ENCODE measurements at regions not wholly inside any gene's neighbourhood (a gene's known extent, or its start where the extent isn't known, plus 50 kb on each side); places are given as distances from the start of the nearest gene placed in this dataset.

DNA sequence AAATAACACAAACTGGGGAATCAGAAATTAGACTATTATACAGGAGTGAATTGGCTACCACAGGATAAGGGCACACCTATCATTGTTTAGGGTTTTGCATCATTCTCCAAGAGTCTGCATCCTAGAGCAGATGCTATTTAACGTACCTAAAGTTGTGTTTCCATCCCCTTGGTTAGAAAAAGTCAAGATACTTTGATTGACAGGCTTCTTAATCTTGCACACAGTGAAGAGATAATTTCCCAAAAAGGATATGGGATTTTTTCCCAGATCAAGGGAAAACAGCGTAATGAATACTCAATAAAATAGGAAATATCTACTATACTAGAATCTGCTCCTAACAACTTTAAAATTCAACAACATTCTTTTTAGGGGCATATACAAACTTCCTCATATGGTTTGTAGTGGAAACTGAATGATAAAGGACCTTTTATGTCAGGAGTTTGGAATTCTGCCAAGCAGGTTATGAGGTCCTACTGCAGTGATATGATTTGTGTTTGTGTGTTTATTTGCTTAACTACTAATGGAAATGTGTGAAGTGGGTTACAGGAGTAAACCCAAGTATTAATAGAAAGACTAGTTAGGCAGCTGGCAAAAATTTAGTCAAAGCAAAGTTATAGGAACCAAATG, 124.1 kb upstream of the MME start:
- intact Hi-C loops (cut with DNase I) = no loop called here
- Histone ChIP-seq H3K4me3 (no peak overlapping the region), H3K36me3 (no peaks in the 10 kb centered on the region), H3K9me3 (no peaks in the 10 kb centered on the region), H3K27ac (no peak overlapping the region), H3K4me1 (ENCODE audit: insufficient read depth) (no peaks in the 10 kb centered on the region), H3K27me3 (no peaks in the 10 kb centered on the region)
- 88 to 93% (median 90%) methylated on average over 2 of the region's 2 CpGs for WGBS, 3 donors
- DNase-seq = no peak
- TF ChIP-seq POLR2A (IDR thresholded peaks at IDR 0.05) (no peak), EP300 (IDR thresholded peaks at IDR 0.05) (no peak)
- TF ChIP-seq, protein P1, sequence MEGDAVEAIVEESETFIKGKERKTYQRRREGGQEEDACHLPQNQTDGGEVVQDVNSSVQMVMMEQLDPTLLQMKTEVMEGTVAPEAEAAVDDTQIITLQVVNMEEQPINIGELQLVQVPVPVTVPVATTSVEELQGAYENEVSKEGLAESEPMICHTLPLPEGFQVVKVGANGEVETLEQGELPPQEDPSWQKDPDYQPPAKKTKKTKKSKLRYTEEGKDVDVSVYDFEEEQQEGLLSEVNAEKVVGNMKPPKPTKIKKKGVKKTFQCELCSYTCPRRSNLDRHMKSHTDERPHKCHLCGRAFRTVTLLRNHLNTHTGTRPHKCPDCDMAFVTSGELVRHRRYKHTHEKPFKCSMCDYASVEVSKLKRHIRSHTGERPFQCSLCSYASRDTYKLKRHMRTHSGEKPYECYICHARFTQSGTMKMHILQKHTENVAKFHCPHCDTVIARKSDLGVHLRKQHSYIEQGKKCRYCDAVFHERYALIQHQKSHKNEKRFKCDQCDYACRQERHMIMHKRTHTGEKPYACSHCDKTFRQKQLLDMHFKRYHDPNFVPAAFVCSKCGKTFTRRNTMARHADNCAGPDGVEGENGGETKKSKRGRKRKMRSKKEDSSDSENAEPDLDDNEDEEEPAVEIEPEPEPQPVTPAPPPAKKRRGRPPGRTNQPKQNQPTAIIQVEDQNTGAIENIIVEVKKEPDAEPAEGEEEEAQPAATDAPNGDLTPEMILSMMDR (IDR thresholded peaks at IDR 0.05) = no peak

DNA sequence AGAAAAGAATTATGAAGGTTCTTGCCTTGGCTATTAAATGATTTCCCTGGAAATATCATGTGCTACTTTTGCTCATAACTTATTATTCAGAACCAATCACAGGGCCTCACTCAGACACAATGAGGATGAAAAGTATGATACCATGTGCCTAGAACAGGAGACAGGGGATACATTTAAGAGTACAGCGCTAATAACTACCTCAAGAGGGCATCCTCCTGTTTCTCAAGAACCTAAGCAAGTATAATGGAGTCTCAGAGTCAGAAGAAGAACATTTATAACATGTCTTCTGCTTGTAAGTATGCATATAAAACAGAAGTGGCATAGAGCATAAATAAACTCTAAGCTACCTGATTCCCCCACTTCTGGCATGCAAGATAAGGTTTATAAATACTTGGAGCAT, 125.4 kb upstream of the MME start:
- H3K4me1 ChIP-seq (ENCODE audit: insufficient read depth) = no peaks in the 10 kb centered on the region
- DNase-seq = no peak
- 27 to 45% (median 37%) methylated on average over 1 of the region's 1 CpG for WGBS, 3 donors
- intact Hi-C loops (cut with DNase I) = no loop called here
- no peaks in the 10 kb centered on the region for H3K9me3 ChIP-seq
- H3K27ac ChIP-seq = no peak overlapping the region
- TF ChIP-seq POLR2A (IDR thresholded peaks at IDR 0.05) = no peak
- TF ChIP-seq EP300 (IDR thresholded peaks at IDR 0.05) = no peak
- TF ChIP-seq, protein P1 (IDR thresholded peaks at IDR 0.05) = no peak
- no peaks in the 10 kb centered on the region for H3K27me3 ChIP-seq
- no peak overlapping the region for H3K4me3 ChIP-seq
- no peaks in the 10 kb centered on the region for H3K36me3 ChIP-seq

DNA sequence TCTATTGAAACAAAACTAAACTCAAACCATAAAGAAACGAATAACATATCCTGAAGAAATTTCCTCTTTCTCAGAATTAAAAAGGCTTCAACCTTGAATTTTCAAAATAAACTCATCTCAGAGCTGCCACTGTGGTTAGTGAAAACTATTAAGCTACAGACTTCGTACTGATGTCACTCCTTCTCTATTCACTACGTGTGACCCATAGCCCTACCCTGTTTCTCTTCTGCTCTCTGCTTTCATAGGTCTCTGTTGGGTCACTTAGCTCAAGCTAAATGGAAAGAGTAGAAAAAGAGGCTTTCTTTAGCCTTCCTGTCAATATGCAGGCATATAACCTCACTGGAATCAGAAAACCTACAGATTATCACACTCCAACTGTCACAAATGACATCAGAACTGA, 126.6 kb upstream of the MME start:
- Histone ChIP-seq H3K4me3 (no peak overlapping the region), H3K27me3 (no peaks in the 10 kb centered on the region), H3K36me3 (no peaks in the 10 kb centered on the region), H3K27ac (no peak overlapping the region), H3K9me3 (no peaks in the 10 kb centered on the region), H3K4me1 (ENCODE audit: insufficient read depth) (no peaks in the 10 kb centered on the region)
- intact Hi-C loops (cut with DNase I) = no loop called here
- 26 to 54% (median 36%) methylated on average over 3 of the region's 3 CpGs for WGBS, 3 donors
- TF ChIP-seq POLR2A (IDR thresholded peaks at IDR 0.05) = no peak
- TF ChIP-seq, protein P1 (IDR thresholded peaks at IDR 0.05) = no peak
- no peak for TF ChIP-seq EP300 (IDR thresholded peaks at IDR 0.05)
- no peak for DNase-seq

DNA sequence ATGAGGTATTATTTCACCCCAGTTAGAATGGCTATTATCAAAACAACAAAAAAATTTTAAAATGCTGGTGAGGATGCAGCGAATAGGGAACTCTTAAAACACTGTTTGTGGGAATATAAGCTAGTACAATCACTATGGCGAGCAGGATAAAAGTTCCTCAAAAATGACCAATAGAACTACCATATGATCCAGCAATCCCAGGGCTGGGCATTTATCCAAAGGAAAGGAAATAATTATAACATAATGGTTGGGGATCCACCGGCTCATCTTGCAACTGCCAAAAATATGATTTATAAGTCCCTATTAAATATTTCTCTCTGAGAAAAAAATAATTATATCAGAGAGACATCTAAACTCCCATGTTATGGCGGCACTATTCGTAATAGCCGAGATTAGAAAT, 127.6 kb upstream of the MME start:
- H3K27ac ChIP-seq = no peak overlapping the region
- H3K36me3 ChIP-seq = no peaks in the 10 kb centered on the region
- H3K4me1 ChIP-seq (ENCODE audit: insufficient read depth) = no peaks in the 10 kb centered on the region
- DNase-seq = no peak
- no peaks in the 10 kb centered on the region for H3K27me3 ChIP-seq
- 86 to 93% (median 88%) methylated on average over 6 of the region's 6 CpGs for WGBS, 3 donors
- TF ChIP-seq POLR2A (IDR thresholded peaks at IDR 0.05) (no peak), EP300 (IDR thresholded peaks at IDR 0.05) (no peak)
- TF ChIP-seq, protein P1 (IDR thresholded peaks at IDR 0.05) = no peak
- H3K9me3 ChIP-seq = no peaks in the 10 kb centered on the region
- intact Hi-C loops (cut with DNase I) = no loop called here
- no peak overlapping the region for H3K4me3 ChIP-seq
